Left renal pelvis (tissue), 4 donors: ENCODE measurements at regions not wholly inside any gene's neighbourhood (a gene's known extent, or its start where the extent isn't known, plus 50 kb on each side); places are given as distances from the start of the nearest gene placed in this dataset.

ENCODE experiments used
- DNase-seq, 4 donors: peaks; one replicate each; pipeline ENCODE4 v3.0.0-alpha.2; 2013; ENCODE audit warnings: low read depth in 4 of 4, low spot score in 3 of 4

GRCh38 chr11:116698080-116698479, 74.7 kb downstream of the BUD13 start:
- DNase-seq = no peak

DNA sequence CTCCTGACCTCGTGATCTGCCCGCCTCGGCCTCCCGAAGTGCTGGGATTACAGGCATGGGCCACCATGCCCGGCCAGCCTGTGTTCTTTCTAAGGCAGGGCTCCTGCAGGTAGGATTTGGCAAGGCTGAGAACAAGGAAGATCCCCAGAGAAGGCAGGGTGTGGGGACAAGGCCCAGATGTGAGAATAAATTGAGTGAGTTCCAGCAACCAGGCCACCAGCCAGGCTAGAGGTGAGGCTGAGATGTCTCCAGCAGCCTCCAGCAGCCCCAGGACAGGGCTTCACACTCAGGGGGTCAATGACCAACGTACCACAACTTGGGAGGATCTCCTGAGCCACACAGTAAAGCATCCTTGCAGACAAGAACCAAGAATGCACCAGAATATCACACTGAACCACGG, 75.1 kb downstream of the BUD13 start:
- DNase-seq = no peak

DNA sequence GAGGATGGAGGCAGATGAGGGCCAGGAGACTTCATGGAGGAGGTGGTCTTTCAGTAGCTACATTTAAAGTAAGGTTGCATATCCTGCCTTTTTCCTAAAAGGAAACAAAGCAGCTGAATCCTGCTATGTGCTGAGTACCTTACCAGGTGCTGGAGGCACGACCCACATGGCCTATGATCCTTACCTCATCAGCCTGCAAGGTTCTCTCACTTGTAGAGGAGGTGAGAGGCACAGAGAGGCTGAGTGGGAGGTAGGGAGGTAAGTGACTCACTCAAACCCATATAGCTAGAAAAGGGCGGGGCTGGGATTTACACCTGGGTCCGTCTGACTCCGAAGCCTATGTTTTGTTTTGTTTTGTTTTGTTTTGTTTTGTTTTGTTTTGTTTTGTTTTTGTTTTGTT, 75.8 kb downstream of the BUD13 start:
- DNase-seq = no peak

DNA sequence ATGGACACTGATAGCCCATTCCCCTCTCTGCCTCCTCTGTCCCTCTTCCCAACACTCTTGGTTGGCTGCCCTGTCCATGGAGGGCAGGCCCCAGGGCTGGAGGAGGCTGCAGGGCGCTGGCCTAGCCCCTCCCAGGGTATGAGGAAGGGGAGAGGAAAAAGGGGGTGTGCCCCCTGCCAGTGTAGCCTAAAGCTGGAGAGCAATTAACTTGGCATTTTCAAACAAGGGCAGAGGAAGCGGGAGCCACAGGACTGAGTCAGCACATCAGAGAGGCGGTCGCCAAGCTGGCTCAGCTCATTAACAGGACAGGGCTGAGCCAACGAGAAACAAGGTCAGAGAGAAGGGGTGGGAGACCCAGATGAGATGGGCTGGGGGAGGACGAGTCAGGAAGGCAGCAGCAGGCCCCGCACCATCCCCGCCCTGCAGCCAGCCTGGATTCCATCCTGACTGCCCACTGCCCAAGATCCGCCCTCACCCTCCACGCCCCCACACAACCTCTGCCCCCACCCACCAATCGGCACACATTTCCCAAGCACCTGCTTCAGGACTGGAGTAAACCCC, 76.3 kb downstream of the BUD13 start:
- DNase-seq = no peak

GRCh38 chr11:116695657-116696254, 77.0 kb downstream of the BUD13 start:
- no peak for DNase-seq

GRCh38 chr11:116694815-116695590, 77.8 kb downstream of the BUD13 start:
- no peak for DNase-seq

DNA sequence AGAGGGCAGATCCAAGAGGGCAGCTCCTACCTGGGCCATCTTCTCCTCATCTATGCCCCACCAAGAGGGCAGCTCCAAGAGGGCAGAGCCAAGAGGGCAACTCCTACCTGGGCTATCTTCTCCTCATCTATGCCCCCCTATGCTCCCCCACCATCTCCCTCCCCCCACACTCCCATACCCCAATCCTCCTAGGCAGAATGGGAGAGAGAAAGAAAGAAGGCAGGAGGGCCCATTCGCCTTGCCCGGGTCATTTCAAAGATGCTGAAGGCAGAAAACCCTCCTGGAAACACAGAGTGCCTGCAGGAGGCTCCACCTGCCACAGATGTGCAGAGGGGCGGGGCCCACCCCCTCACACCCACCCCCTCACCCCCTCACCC, 78.5 kb downstream of the BUD13 start:
- DNase-seq = no peak

DNA sequence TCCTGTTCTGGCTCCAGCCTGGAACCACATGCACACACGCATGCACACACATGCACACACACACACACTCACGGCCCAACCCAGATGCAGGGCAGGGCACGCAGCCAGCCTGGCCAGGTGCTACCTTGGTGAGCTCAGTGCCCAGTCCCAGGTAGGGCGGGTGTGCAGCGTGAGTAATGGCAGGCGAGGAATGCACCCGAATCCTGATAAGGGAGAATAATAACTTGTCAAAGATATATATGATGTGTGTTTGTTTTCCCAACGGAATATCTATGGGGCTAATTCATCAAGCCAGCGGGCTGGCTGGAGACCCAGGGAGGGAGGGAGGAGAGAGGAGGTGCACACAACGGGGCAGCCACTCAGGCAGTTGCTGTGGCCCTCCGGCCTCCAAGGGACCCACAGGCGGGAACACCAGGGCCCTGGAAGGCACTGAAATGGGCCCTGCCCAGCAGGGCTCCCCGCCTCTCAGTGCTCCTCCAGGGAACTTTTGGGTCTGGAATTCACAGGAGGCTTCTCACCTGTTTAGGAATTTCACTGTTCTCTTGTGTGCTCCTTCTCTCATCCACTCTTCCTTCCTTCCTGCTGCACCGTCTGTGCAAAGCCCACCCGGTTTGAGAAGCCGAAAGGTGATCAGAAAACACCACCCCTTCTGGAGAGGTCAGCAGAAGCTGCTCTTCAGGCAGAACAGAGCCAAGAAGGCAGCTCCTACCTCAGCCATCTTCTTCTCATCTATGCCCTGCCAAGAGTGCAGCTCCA, 79.0 kb downstream of the BUD13 start:
- no peak for DNase-seq

DNA sequence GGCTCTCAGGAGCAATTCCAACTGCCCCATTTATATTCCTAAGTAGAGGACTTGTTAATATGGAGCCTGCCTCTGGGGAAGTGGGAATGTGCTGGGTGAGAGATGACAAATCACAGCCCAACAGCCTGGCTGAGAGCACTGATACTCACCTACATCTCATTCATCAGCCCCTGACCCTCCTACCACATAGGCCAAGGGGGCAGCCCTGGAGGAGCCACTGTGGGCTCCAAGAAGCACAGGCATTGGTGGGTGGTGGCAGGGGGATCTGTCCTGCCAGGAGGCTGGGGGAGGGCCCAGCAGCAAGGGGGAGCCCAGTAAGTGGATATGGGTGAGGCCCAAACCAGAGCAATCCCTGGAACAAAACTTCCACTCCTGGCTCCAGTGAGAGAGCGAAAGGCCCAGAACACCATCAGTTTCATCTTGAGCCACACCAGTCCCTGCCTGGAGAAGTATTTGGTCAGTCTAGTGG, 79.7 kb downstream of the BUD13 start:
- DNase-seq = no peak

- no peak for DNase-seq
These were observed 80.3 kb downstream of the BUD13 start for GRCh38 chr11:116692318-116693101.

GRCh38 chr11:116691771-116692177, 81.0 kb downstream of the BUD13 start:
- no peak for DNase-seq

GRCh38 chr11:116690611-116691010, 82.2 kb downstream of the BUD13 start:
- DNase-seq = no peak

GRCh38 chr11:116689413-116690127, 83.2 kb downstream of the BUD13 start:
- no peak for DNase-seq

DNA sequence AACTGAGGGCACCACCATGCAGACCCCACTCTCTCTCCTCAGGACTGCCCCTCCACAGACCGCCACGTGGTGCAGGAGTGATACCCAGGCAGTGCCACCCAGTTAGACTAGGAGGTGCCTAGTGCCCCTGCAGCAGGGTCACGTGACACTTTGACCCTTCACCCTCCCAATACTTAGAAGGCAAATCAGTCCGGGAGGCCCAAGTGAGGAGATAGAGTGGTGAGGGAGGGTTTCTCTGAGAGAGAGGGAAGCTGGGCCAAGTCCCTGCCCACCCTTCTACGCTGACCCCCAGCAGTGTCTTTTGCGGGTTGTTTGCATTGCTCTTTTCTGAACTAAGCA, 84.6 kb downstream of the BUD13 start:
- no peak for DNase-seq

DNA sequence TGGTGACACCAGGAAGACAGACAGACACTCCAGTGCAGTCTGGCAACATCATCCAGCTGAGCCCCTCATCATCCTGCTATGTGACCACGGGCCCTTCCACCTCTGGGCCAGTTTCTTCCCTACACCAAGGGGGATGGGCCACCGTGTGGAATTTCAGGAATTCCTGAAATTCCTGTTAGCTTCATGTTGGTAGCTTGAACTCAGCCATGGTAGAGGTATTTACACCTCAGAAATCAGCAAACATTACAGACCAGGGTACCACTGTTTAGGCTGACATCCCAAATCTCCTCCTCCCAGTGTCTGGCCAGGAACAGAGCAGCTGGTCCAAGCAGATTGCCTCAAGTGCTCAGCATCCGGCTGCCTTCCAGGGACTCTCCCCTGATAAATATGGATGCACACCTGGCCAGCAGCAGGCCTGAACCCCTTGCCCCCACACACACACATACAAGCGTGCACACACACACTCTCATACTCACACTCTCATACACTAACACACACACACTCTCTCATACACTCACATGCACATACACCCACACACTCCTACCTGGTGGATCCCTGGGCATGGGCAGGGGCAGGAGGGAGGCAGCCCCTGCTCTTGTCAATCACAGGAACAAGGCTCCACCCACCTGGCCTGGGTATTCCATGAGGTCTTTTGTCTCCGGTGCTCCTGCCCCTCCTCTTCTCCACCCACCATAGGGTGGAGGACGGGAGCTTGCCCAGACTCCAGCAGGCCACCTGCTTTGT, 85.2 kb downstream of the BUD13 start:
- no peak for DNase-seq

DNA sequence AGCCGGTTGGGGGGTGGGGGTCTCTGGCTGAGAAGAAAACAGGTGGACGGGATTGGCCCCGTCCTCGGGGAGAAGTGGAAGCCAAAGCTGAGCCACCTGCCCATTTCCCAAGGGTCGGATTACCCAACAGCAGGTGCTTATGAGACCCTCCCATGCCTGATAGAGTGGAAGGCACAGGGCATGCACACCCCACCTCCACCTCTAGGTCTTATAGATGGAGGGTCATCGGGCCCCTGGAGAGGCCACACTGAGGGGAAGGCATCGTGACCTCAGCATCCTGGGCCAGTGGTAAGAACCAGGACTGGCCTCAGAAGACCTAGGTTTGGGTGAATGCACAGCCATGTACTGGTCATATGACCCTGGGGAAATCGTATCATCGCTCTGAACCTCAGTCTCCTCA, 85.9 kb downstream of the BUD13 start:
- DNase-seq = no peak

GRCh38 chr11:116683982-116684381, 88.8 kb downstream of the BUD13 start:
- no peak for DNase-seq

- DNase-seq = no peak
These were observed 92.2 kb downstream of the BUD13 start for GRCh38 chr11:116680349-116681125.

DNA sequence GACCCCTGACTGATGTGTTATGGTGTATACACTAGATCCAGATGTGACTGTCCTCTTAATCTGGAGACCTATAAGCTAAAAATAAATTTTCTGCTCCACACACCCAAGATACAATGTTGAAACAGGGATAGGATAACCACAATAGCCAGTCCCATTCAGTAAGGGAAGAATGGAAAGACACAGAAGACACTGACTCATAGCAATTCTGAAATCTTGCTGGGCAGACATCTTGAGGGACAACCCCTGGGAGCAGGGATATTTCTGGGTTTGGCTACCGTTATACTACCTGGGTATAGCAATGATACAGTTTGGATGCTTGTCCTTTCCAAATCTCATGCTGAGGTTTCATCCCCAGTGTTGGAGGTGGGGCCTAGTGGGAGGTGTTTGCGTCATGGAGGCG, 93.9 kb downstream of the BUD13 start:
- DNase-seq = no peak
